HS-5 (cell line): ENCODE measurements at regions not wholly inside any gene's neighbourhood (a gene's known extent, or its start where the extent isn't known, plus 50 kb on each side); places are given as distances from the start of the nearest gene placed in this dataset.
"Not testable (repeated sequence)": the region's sequence is repeated elsewhere in the genome, so short reads cannot be mapped to it uniquely, and the experiment has no call there.

Experiments used
- DNase-seq: peaks from one replicate; pipeline ENCODE4 v3.0.0-alpha.2; 2012; ENCODE audit warnings: low read depth

- DNase-seq = not testable (repeated sequence)
Measured at GRCh38 chr4:49227941-49228340, 241.9 kb downstream of the CWH43 start.

GRCh38 chr4:49229243-49229642 is 243.2 kb downstream of the CWH43 start:
- not testable (repeated sequence) for DNase-seq

GRCh38 chr4:49229713-49230112 is 243.6 kb downstream of the CWH43 start:
- not testable (repeated sequence) for DNase-seq

GRCh38 chr4:49233346-49233745 is 247.3 kb downstream of the CWH43 start:
- DNase-seq = not testable (repeated sequence)

- not testable (repeated sequence) for DNase-seq
Measured at GRCh38 chr4:49233749-49234148, 247.7 kb downstream of the CWH43 start.

GRCh38 chr4:49234382-49234781 is 248.3 kb downstream of the CWH43 start:
- DNase-seq = not testable (repeated sequence)

- DNase-seq = not testable (repeated sequence)
Measured at GRCh38 chr4:49235413-49236160, 249.5 kb downstream of the CWH43 start.

GRCh38 chr4:49236474-49236873 is 250.4 kb downstream of the CWH43 start:
- DNase-seq = not testable (repeated sequence)

- DNase-seq = not testable (repeated sequence)
Measured at GRCh38 chr4:49241295-49241694, 255.2 kb downstream of the CWH43 start.

GRCh38 chr4:49262786-49263185 is 276.7 kb downstream of the CWH43 start:
- DNase-seq = not testable (repeated sequence)

- DNase-seq = not testable (repeated sequence)
Measured at GRCh38 chr4:49270435-49270834, 284.4 kb downstream of the CWH43 start.

- not testable (repeated sequence) for DNase-seq
Measured at GRCh38 chr4:49270912-49271311, 284.8 kb downstream of the CWH43 start.

- DNase-seq = not testable (repeated sequence)
Measured at GRCh38 chr4:49285905-49286304, 299.8 kb downstream of the CWH43 start.

- not testable (repeated sequence) for DNase-seq
Measured at GRCh38 chr4:49286926-49287745, 301.1 kb downstream of the CWH43 start.

- not testable (repeated sequence) for DNase-seq
Measured at GRCh38 chr4:49287893-49288292, 301.8 kb downstream of the CWH43 start.

- DNase-seq = not testable (repeated sequence)
Measured at GRCh38 chr4:49288796-49289195, 302.7 kb downstream of the CWH43 start.

- DNase-seq = not testable (repeated sequence)
Measured at GRCh38 chr4:49314815-49315214, 328.7 kb downstream of the CWH43 start.

- DNase-seq = not testable (repeated sequence)
Measured at GRCh38 chr4:49320725-49321410, 334.8 kb downstream of the CWH43 start.

GRCh38 chr4:49321511-49322300 is 335.6 kb downstream of the CWH43 start:
- not testable (repeated sequence) for DNase-seq

- not testable (repeated sequence) for DNase-seq
Measured at GRCh38 chr4:49322610-49323572, 336.8 kb downstream of the CWH43 start.
